D341Med (cell line): ENCODE measurements at regions not wholly inside any gene's neighbourhood (a gene's known extent, or its start where the extent isn't known, plus 50 kb on each side); places are given as distances from the start of the nearest gene placed in this dataset.
A peak's percentile ranks its signal among the peaks of the same experiment; 100 is the strongest.
"Not testable (repeated sequence)": the region's sequence is repeated elsewhere in the genome, so short reads cannot be mapped to it uniquely, and the experiment has no call there.

Experiments
- DNase-seq: peaks from one replicate; pipeline ENCODE4 v3.0.0; 2012; ENCODE audit warnings: low spot score

- DNase-seq = peak; percentile 81
Observed at GRCh38 chr1:182003953-182004586, 57.4 kb downstream of the ZNF648 start.

GRCh38 chr1:182003025-182003725 is 58.3 kb downstream of the ZNF648 start:
- DNase-seq = no peak

- DNase-seq = no peak
Observed at GRCh38 chr1:182002570-182002969, 58.9 kb downstream of the ZNF648 start.

- DNase-seq = no peak
Observed at GRCh38 chr1:181998858-181999257, 62.7 kb downstream of the ZNF648 start.

GRCh38 chr1:181992072-181992471 is 69.4 kb downstream of the ZNF648 start:
- DNase-seq = no peak

GRCh38 chr1:181990728-181991127 is 70.8 kb downstream of the ZNF648 start:
- no peak for DNase-seq

- DNase-seq = no peak
Observed at GRCh38 chr1:181989261-181989920, 72.1 kb downstream of the ZNF648 start.

- DNase-seq = no peak
Observed at GRCh38 chr1:181987996-181988395, 73.5 kb downstream of the ZNF648 start.

- DNase-seq = no peak
Observed at GRCh38 chr1:181987334-181987895, 74.1 kb downstream of the ZNF648 start.

GRCh38 chr1:181986907-181987305 is 74.6 kb downstream of the ZNF648 start:
- no peak for DNase-seq

GRCh38 chr1:181985936-181986906 is 75.3 kb downstream of the ZNF648 start:
- no peak for DNase-seq

GRCh38 chr1:181985281-181985680 is 76.2 kb downstream of the ZNF648 start:
- DNase-seq = no peak

GRCh38 chr1:181984006-181984405 is 77.5 kb downstream of the ZNF648 start:
- no peak for DNase-seq

- no peak for DNase-seq
Observed at GRCh38 chr1:181981821-181982220, 79.7 kb downstream of the ZNF648 start.

GRCh38 chr1:181972256-181972655 is 89.3 kb downstream of the ZNF648 start:
- DNase-seq = no peak

- no peak for DNase-seq
Observed at GRCh38 chr1:181971424-181971823, 90.1 kb downstream of the ZNF648 start.

GRCh38 chr1:181969902-181970301 is 91.6 kb downstream of the ZNF648 start:
- DNase-seq = no peak

GRCh38 chr1:181954696-181955095 is 106.8 kb downstream of the ZNF648 start:
- DNase-seq = not testable (repeated sequence)

- not testable (repeated sequence) for DNase-seq
Observed at GRCh38 chr1:181954178-181954577, 107.3 kb downstream of the ZNF648 start.

- DNase-seq = no peak
Observed at GRCh38 chr1:181953596-181953995, 107.9 kb downstream of the ZNF648 start.

GRCh38 chr1:181951213-181951612 is 110.3 kb downstream of the ZNF648 start:
- no peak for DNase-seq

GRCh38 chr1:181949500-181949899 is 112.0 kb downstream of the ZNF648 start:
- no peak for DNase-seq
